Adrenal gland (tissue), 5 donors: ENCODE measurements at regions not wholly inside any gene's neighbourhood (a gene's known extent, or its start where the extent isn't known, plus 50 kb on each side); places are given as distances from the start of the nearest gene placed in this dataset.

ENCODE experiments used
- POLR2A ChIP-seq, 2 donors: fragments of 450-650 bp; IDR thresholded peaks; one replicate each; pipeline ENCODE4 v1.6.1; 2017; ENCODE audit warnings: antibody characterized with exemption in 2 of 2, mild to moderate bottlenecking in 2 of 2, moderate library complexity in 1 of 2
- TF ChIP-seq, protein P1 (sequence below), 6 experiments: fragments of 450-650 bp in 4 of 6; fragments of 200-600 bp in 2 of 6; sonication (generic) in 1 of 6; IDR thresholded peaks; 1 replicate in 5 of 6; 2 replicates in 1 of 6; pipeline versions ENCODE4 v1.5.1 to v1.8.0; 2016 to 2021; ENCODE audit warnings: antibody characterized with exemption in 6 of 6, mild to moderate bottlenecking in 2 of 6, moderate library complexity in 1 of 6
- donor health status: DM: no; HTN: no; CAD: no.

DNA sequence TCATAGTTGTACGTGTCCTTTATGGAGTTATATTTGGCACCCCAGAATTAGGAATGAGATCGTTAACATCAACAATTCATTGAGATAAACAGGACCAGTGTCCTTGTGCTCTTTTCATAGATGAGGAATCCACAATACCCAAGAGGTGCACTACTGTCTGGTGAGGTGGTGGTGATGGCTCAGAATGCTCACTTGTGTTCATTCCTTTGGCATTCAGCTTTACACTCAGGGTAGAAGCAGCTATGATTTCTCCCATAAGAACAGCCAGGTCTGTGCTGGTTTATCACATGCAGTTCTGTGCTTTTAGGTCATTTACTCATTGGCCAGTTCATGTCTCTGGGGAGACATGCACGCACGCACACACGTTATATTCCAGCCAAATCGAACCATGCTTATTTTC is 167.2 kb downstream of the FAT3 start:
- TF ChIP-seq, protein P1, sequence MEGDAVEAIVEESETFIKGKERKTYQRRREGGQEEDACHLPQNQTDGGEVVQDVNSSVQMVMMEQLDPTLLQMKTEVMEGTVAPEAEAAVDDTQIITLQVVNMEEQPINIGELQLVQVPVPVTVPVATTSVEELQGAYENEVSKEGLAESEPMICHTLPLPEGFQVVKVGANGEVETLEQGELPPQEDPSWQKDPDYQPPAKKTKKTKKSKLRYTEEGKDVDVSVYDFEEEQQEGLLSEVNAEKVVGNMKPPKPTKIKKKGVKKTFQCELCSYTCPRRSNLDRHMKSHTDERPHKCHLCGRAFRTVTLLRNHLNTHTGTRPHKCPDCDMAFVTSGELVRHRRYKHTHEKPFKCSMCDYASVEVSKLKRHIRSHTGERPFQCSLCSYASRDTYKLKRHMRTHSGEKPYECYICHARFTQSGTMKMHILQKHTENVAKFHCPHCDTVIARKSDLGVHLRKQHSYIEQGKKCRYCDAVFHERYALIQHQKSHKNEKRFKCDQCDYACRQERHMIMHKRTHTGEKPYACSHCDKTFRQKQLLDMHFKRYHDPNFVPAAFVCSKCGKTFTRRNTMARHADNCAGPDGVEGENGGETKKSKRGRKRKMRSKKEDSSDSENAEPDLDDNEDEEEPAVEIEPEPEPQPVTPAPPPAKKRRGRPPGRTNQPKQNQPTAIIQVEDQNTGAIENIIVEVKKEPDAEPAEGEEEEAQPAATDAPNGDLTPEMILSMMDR (IDR thresholded peaks at IDR 0.05), result no peak
- TF ChIP-seq POLR2A (IDR thresholded peaks at IDR 0.05), result no peak
